Stomach (tissue), 8 donors: ENCODE measurements at regions not wholly inside any gene's neighbourhood (a gene's known extent, or its start where the extent isn't known, plus 50 kb on each side); places are given as distances from the start of the nearest gene placed in this dataset.

Experiments
- DNase-seq, 2 donors: peaks; one replicate each; pipeline versions ENCODE4 v3.0.0 to v3.0.0-alpha.2; 2013 to 2019
- H3K27ac ChIP-seq, 5 donors: fragments of 200-600 bp in 4 of 5; sonication (generic) in 4 of 5; one replicate each; pipeline ENCODE4 v1.5.1; 2013 to 2019; ENCODE audit warnings: mild to moderate bottlenecking in 1 of 5, moderate library complexity in 1 of 5
- H3K27me3 ChIP-seq, 3 donors: fragments of 200-600 bp; sonication (generic); one replicate each; pipeline ENCODE4 v1.5.1; 2017 to 2019; ENCODE audit warnings: mixed run types in 1 of 3
- H3K36me3 ChIP-seq, 4 donors: fragments of 200-600 bp; sonication (generic); 1 replicate in 3 of 4; 2 replicates in 1 of 4; pipeline ENCODE4 v1.5.1; 2016 to 2019
- H3K4me1 ChIP-seq, 4 donors: fragments of 200-600 bp; sonication (generic); one replicate each; pipeline ENCODE4 v1.5.1; 2016 to 2019
- H3K4me3 ChIP-seq, 4 donors: fragments of 200-600 bp; sonication (generic) in 3 of 4; one replicate each; pipeline ENCODE4 v1.5.1; 2016 to 2019; ENCODE audit warnings: mild to moderate bottlenecking in 1 of 4
- H3K9me3 ChIP-seq, 4 donors: fragments of 200-600 bp; sonication (generic); one replicate each; pipeline ENCODE4 v1.5.1; 2016 to 2019
- EP300 ChIP-seq: sonication (generic); formaldehyde crosslinking; IDR thresholded peaks from one replicate; pipeline ENCODE4 v1.6.1; 2017; ENCODE audit warnings: antibody characterized with exemption
- POLR2A ChIP-seq, 4 donors: fragments of 450-650 bp; IDR thresholded peaks; one replicate each; pipeline ENCODE4 v1.6.1; 2016; ENCODE audit warnings: antibody characterized with exemption in 4 of 4, control low read depth in 2 of 4, mild to moderate bottlenecking in 1 of 4, moderate library complexity in 1 of 4
- POLR2AphosphoS5 ChIP-seq, 3 donors: sonication (generic); formaldehyde crosslinking; IDR thresholded peaks; one replicate each; pipeline ENCODE4 v1.6.1; 2016; ENCODE audit warnings: antibody characterized with exemption in 3 of 3
- WGBS, 5 donors: extraction: QIAGEN DNeasy Blood & Tissue Kit in 3 of 5; methylation state at CpG; one replicate each; pipeline versions ENCODE4 v1.1.5 to v1.1.7; 2013 to 2018; 5-methylcytosine and 5-hydroxymethylcytosine counted together
- intact Hi-C: fragments of 100-400 bp; cut with DNase I; formaldehyde crosslinking; loops from one replicate; pipeline ENCODE4 v1.15.1; 2023; ENCODE audit warnings: low total_unique reads
- TF ChIP-seq, protein P1 (sequence below), 7 experiments: fragments of 450-650 bp in 4 of 7; fragments of 200-600 bp in 3 of 7; sonication (generic) in 3 of 7; IDR thresholded peaks; one replicate each; pipeline ENCODE4 v1.5.1; 2016 to 2019; ENCODE audit warnings: antibody characterized with exemption in 7 of 7, control low read depth in 2 of 7, mild to moderate bottlenecking in 1 of 7
- donor health status: healthy with polysubstance abuse.
- donor health status: Bipolar disorder and iron deficiency.
- donor health status: healthy.

- no peaks in the 10 kb centered on the region for H3K27me3 ChIP-seq
- H3K4me3 ChIP-seq = no peak overlapping the region
- H3K9me3 ChIP-seq = no peaks in the 10 kb centered on the region
- no peak overlapping the region for H3K27ac ChIP-seq
- H3K4me1 ChIP-seq = no peaks in the 10 kb centered on the region
- intact Hi-C loops = no loop called here
- H3K36me3 ChIP-seq = no peaks in the 10 kb centered on the region
- no peak for DNase-seq
- TF ChIP-seq, protein P1, sequence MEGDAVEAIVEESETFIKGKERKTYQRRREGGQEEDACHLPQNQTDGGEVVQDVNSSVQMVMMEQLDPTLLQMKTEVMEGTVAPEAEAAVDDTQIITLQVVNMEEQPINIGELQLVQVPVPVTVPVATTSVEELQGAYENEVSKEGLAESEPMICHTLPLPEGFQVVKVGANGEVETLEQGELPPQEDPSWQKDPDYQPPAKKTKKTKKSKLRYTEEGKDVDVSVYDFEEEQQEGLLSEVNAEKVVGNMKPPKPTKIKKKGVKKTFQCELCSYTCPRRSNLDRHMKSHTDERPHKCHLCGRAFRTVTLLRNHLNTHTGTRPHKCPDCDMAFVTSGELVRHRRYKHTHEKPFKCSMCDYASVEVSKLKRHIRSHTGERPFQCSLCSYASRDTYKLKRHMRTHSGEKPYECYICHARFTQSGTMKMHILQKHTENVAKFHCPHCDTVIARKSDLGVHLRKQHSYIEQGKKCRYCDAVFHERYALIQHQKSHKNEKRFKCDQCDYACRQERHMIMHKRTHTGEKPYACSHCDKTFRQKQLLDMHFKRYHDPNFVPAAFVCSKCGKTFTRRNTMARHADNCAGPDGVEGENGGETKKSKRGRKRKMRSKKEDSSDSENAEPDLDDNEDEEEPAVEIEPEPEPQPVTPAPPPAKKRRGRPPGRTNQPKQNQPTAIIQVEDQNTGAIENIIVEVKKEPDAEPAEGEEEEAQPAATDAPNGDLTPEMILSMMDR (IDR thresholded peaks at IDR 0.05) = no peak
- TF ChIP-seq POLR2A (IDR thresholded peaks at IDR 0.05) (no peak), EP300 (no peak), POLR2AphosphoS5 (IDR thresholded peaks at IDR 0.05) (no peak)
These were observed 80.2 kb downstream of the TMEM47 start for GRCh38 chrX:34576864-34577263.

DNA sequence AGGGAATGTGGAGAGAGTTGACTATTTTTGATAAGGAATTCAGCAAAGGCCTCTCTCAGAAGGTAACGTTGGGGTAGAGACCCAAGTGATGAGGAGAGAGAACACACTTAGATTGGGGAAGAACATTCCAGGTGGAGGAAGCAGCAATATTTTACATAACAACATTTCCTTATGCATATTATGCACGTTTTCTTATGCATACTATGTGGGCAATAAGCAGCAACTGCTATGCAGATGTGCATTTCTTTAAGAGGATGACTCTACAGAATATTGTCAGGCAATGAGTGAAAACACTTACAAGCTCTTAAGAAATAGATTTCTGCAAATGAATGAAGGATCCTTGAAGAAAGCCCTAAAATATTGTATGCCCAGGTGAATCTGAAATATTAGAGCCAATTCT lies 91.1 kb downstream of the TMEM47 start:
- no peak overlapping the region for H3K27ac ChIP-seq
- no peak overlapping the region for H3K4me3 ChIP-seq
- DNase-seq = no peak
- intact Hi-C loops = no loop called here
- H3K27me3 ChIP-seq = no peaks in the 10 kb centered on the region
- 31 to 68% (median 49%) methylated on average over 2 of the region's 2 CpGs for WGBS, 5 donors
- no peaks in the 10 kb centered on the region for H3K36me3 ChIP-seq
- TF ChIP-seq EP300 (no peak), POLR2A (IDR thresholded peaks at IDR 0.05) (no peak), POLR2AphosphoS5 (IDR thresholded peaks at IDR 0.05) (no peak)
- TF ChIP-seq, protein P1 (IDR thresholded peaks at IDR 0.05) = no peak
- no peaks in the 10 kb centered on the region for H3K4me1 ChIP-seq
- peaks cover 0 to 23% (median 9%) of the 10 kb centered on the region in 4 donors for H3K9me3 ChIP-seq

DNA sequence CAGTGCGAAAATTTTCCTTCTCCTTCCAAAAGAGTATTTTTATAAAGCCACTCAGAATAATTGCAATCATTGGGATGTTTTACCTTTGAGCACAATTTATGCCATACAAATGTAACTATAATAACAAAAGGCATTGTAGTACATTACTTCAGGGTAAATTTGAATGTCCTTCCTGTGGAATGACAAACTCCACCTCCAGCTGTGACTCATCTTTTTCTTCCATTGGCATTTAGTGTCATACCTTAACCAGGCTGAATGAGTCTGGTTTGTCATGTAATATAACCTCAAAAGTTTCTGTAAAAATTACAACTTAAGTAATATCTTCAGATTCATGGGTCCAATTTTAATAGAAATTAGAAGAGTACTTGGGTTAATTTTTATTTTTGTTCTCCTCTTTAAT lies 93.3 kb downstream of the TMEM47 start:
- Histone ChIP-seq H3K4me1 (no peaks in the 10 kb centered on the region), H3K9me3 (peaks cover 0 to 3% (median 1%) of the 10 kb centered on the region in 4 donors), H3K27me3 (no peaks in the 10 kb centered on the region), H3K27ac (no peak overlapping the region), H3K36me3 (no peaks in the 10 kb centered on the region), H3K4me3 (no peak overlapping the region)
- intact Hi-C loops = no loop called here
- WGBS, 5 donors = 67 to 94% (median 80%) methylated on average over 1 of the region's 1 CpG
- no peak for DNase-seq
- TF ChIP-seq, protein P1 (IDR thresholded peaks at IDR 0.05) = no peak
- TF ChIP-seq POLR2AphosphoS5 (IDR thresholded peaks at IDR 0.05) = no peak
- TF ChIP-seq POLR2A (IDR thresholded peaks at IDR 0.05) = no peak
- TF ChIP-seq EP300 = no peak

DNA sequence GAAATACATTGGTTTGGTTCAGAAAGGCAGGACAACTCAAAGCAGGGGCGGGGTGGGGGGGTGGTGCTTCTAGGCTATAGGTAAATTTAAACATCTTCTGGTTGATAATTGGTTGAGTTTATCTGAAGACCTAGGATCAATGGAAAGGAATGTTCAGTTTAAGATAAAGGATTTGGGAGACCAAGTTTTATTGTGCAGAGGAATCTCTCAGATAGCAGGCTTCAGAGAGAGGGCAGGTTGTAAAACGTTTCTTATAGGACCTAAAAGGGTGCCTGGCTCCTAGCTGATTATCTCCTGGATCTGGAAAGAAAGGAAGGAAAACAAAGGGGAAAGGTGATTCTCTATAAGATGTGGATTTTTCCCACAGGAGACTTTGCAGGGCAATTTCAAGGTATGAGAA lies 94.0 kb downstream of the TMEM47 start:
- no peaks in the 10 kb centered on the region for H3K9me3 ChIP-seq
- H3K4me3 ChIP-seq = no peak overlapping the region
- H3K27ac ChIP-seq = no peak overlapping the region
- WGBS, 5 donors = 20 to 46% (median 40%) methylated on average over 2 of the region's 2 CpGs
- TF ChIP-seq, protein P1 (IDR thresholded peaks at IDR 0.05) = no peak
- TF ChIP-seq POLR2AphosphoS5 (IDR thresholded peaks at IDR 0.05) = no peak
- no peak for TF ChIP-seq EP300
- no peak for TF ChIP-seq POLR2A (IDR thresholded peaks at IDR 0.05)
- H3K4me1 ChIP-seq = no peaks in the 10 kb centered on the region
- no peak for DNase-seq
- no peaks in the 10 kb centered on the region for H3K27me3 ChIP-seq
- intact Hi-C loops = no loop called here
- H3K36me3 ChIP-seq = no peaks in the 10 kb centered on the region
